ENCODE measurements at regions not wholly inside any gene's neighbourhood (a gene's known extent, or its start where the extent isn't known, plus 50 kb on each side); places are given as distances from the start of the nearest gene placed in this dataset.

DNA sequence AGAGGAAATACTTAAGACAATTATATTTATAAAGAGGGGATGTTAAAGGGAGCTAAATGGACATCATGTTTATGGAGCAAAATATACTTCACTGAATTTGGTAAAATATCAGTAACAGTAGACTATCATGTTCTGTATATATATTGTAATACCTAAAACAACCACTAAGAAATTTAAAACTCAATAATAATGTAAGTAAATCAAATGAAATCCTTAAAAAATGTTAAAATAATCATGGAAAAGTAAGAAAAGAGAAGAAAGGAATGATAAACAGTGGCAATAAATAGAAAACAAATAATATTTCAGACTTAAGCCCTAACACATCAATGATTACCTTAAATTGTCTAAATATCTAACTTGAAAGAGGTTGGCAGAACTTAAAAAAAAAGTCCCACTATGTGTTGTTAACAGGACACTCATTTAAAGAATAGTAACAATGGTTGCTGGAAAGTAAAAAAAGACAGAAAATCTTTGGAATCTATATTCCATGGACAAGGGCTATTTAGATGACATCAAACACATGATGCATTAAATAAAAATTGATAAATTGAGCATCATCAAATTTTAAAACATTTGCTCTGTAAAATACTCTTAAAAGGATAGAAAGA, 842.2 kb upstream of the MAP3K7 start:
- no peak for ATAC-seq (replicated peaks)
- H3K4me3 Mint-ChIP-seq: no peak overlapping the region
- H3K36me3 Mint-ChIP-seq (ENCODE audit: low read depth): no peaks in the 10 kb centered on the region
- H3K27ac Mint-ChIP-seq: no peak overlapping the region
- H3K27me3 Mint-ChIP-seq: no peaks in the 10 kb centered on the region
- peaks cover 3% of the 10 kb centered on the region for H3K9me3 Mint-ChIP-seq
- no peaks in the 10 kb centered on the region for H3K4me1 Mint-ChIP-seq

DNA sequence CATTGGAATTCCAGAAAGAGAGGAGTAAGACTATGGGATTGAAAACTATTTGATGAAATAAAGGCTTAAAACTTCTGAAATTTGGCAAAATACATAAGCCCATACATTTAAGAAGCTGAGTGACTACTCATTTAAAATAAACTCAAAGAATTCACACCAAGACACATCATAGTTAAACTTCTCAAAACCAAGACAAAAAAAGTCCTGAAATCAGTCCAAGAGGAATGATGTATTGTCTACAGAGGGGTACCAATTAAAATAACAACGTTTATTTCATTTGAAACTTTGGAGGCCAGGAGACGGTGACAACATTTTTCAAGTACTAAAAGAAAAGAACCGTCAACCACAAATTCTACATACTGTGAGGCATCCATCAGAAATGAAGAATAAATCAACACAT, 841.4 kb upstream of the MAP3K7 start:
- peaks cover 3% of the 10 kb centered on the region for H3K9me3 Mint-ChIP-seq
- H3K4me3 Mint-ChIP-seq: no peak overlapping the region
- no peaks in the 10 kb centered on the region for H3K27me3 Mint-ChIP-seq
- no peaks in the 10 kb centered on the region for H3K4me1 Mint-ChIP-seq
- H3K27ac Mint-ChIP-seq: no peak overlapping the region
- ATAC-seq (replicated peaks): no peak
- no peaks in the 10 kb centered on the region for H3K36me3 Mint-ChIP-seq (ENCODE audit: low read depth)

DNA sequence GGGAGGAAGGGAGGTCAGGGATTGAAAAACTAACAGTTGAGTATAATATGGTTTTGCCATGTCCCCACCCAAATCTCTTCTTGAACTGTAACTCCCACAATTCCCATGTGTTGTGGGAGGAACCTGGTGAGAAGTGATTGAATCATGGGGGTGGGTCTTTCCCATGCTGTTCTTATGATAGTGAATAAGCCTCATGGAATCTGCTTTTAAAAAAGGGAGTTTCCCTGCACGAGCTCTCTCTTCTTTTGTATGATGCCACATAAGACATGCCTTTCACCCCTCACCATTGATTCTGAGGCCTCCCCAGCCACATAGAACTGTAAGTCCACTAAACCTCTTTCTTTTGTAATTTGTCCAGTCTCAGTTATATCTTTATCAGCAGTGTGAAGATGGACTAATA, 833.4 kb upstream of the MAP3K7 start:
- H3K36me3 Mint-ChIP-seq (ENCODE audit: low read depth): no peaks in the 10 kb centered on the region
- peaks cover 8% of the 10 kb centered on the region for H3K9me3 Mint-ChIP-seq
- no peaks in the 10 kb centered on the region for H3K27me3 Mint-ChIP-seq
- no peak for ATAC-seq (replicated peaks)
- H3K4me3 Mint-ChIP-seq: no peak overlapping the region
- no peak overlapping the region for H3K27ac Mint-ChIP-seq
- H3K4me1 Mint-ChIP-seq: no peaks in the 10 kb centered on the region

DNA sequence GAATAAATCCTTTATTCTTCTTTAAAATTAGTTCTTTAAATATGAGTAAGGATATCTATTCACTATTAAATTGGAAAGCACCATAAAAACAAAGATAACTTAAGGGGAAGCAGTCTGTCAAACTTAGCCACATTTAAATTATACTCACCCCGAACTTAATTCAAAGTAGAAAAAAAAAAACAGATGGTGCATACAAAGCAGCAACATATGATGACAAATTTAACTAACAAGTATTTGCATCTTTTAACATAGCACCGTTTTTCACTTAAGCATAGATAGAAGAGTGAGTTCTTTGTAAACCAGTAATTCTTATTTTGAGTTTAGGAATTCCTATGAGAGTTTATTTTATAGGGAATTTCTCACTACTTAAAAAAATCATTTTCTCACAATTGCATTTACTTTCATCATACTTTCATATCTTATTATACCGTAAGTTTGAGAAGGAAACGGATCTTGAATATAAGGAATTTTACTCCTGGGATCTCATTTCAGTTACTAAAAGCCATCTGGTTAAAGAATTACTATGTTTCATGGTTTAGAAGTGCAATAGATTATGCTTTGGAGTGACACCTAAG, 828.2 kb upstream of the MAP3K7 start:
- peaks cover 5% of the 10 kb centered on the region for H3K9me3 Mint-ChIP-seq
- no peaks in the 10 kb centered on the region for H3K36me3 Mint-ChIP-seq (ENCODE audit: low read depth)
- H3K27ac Mint-ChIP-seq: no peak overlapping the region
- no peaks in the 10 kb centered on the region for H3K4me1 Mint-ChIP-seq
- no peak for ATAC-seq (replicated peaks)
- no peak overlapping the region for H3K4me3 Mint-ChIP-seq
- no peaks in the 10 kb centered on the region for H3K27me3 Mint-ChIP-seq

DNA sequence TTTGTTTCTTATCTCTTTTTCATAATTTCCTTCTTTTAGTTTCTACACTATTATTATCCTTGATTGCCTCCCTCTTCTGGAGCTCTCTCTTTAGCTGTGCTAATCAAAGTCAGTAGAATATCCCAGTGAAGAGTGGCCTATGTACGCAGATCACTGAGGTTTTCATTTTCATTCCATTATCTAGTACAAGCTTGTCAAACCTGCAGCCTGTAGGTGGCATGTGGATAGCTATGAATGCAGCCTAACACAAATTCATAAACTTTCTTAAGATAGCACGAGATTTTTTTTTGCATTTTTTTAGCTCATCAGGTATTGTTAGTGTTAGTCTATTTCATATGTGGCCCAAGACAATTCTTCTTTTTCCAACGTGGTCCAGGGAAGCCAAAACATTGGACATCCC, 825.7 kb upstream of the MAP3K7 start:
- no peaks in the 10 kb centered on the region for H3K9me3 Mint-ChIP-seq

GRCh38 chr6:91407706-91408105, 820.8 kb upstream of the MAP3K7 start:
- no peak overlapping the region for H3K4me3 Mint-ChIP-seq
- no peak for ATAC-seq (replicated peaks)
- H3K4me1 Mint-ChIP-seq: no peaks in the 10 kb centered on the region
- H3K27me3 Mint-ChIP-seq: no peaks in the 10 kb centered on the region
- H3K36me3 Mint-ChIP-seq (ENCODE audit: low read depth): no peaks in the 10 kb centered on the region
- no peak overlapping the region for H3K27ac Mint-ChIP-seq
- peaks cover 4% of the 10 kb centered on the region for H3K9me3 Mint-ChIP-seq

More for the DNA sequence above, 825.7 kb upstream of the MAP3K7 start:
- Mint-ChIP-seq H3K4me1 (no peaks in the 10 kb centered on the region), H3K27me3 (no peaks in the 10 kb centered on the region), H3K4me3 (no peak overlapping the region), H3K36me3 (ENCODE audit: low read depth) (no peaks in the 10 kb centered on the region), H3K27ac (no peak overlapping the region)
- no peak for ATAC-seq (replicated peaks)

- no peak overlapping the region for H3K4me3 Mint-ChIP-seq
- no peak overlapping the region for H3K27ac Mint-ChIP-seq
- H3K9me3 Mint-ChIP-seq: peaks cover 27% of the 10 kb centered on the region
- no peaks in the 10 kb centered on the region for H3K27me3 Mint-ChIP-seq
- H3K36me3 Mint-ChIP-seq (ENCODE audit: low read depth): no peaks in the 10 kb centered on the region
- H3K4me1 Mint-ChIP-seq: no peaks in the 10 kb centered on the region
- no peak for ATAC-seq (replicated peaks)
These were observed 806.1 kb upstream of the MAP3K7 start for GRCh38 chr6:91392951-91393350.

DNA sequence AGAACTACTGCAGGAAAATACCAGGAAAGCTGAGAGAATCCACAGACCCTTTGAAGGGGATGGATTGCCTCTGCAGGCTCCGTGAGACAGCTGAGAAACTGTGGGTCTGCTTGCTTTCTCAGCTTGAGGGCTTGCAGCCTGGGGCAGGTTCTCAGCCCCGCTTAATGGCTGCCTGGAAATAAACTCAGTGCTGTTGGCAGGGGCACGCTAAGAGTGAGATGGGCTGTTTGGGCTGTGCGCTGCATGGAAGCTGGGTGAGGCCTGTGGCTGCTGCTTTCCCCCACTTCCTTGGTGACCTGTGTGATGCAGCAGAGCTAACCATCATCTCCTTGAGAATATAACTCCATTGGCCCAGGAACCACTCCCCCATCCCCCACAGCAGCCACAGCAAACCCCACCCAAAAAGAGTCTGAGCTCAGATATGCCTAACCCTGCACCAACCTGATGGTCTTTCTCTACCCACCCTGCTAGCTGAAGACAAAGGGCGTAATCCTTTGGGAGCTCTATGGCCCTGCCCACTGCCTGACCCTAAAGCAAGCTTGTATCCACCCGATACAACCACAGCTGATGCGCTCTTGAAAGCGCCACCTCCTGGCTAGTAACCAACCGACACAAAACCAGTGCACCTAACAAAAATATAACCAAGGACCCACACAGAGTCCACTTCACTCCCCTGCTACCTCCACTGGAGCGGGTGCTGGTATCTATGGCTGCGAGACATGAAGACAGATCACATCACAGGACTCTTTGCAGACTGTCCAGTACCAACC, 800.6 kb upstream of the MAP3K7 start:
- ATAC-seq (replicated peaks): no peak
- Mint-ChIP-seq H3K36me3 (ENCODE audit: low read depth) (no peaks in the 10 kb centered on the region), H3K4me3 (no peak overlapping the region), H3K27ac (no peak overlapping the region), H3K4me1 (no peaks in the 10 kb centered on the region), H3K27me3 (no peaks in the 10 kb centered on the region), H3K9me3 (peaks cover 14% of the 10 kb centered on the region)

GRCh38 chr6:91386204-91386603, 799.3 kb upstream of the MAP3K7 start:
- H3K9me3 Mint-ChIP-seq: peaks cover 7% of the 10 kb centered on the region
- H3K27ac Mint-ChIP-seq: no peak overlapping the region
- no peak overlapping the region for H3K4me3 Mint-ChIP-seq
- H3K36me3 Mint-ChIP-seq (ENCODE audit: low read depth): no peaks in the 10 kb centered on the region
- no peaks in the 10 kb centered on the region for H3K27me3 Mint-ChIP-seq
- H3K4me1 Mint-ChIP-seq: no peaks in the 10 kb centered on the region
- no peak for ATAC-seq (replicated peaks)

- H3K9me3 Mint-ChIP-seq: peaks cover 3% of the 10 kb centered on the region
- no peaks in the 10 kb centered on the region for H3K4me1 Mint-ChIP-seq
- H3K36me3 Mint-ChIP-seq (ENCODE audit: low read depth): no peaks in the 10 kb centered on the region
- no peak for ATAC-seq (replicated peaks)
- H3K27me3 Mint-ChIP-seq: no peaks in the 10 kb centered on the region
- no peak overlapping the region for H3K4me3 Mint-ChIP-seq
- no peak overlapping the region for H3K27ac Mint-ChIP-seq
These were observed 796.3 kb upstream of the MAP3K7 start for GRCh38 chr6:91383207-91383606.

GRCh38 chr6:91376686-91377085, 789.8 kb upstream of the MAP3K7 start:
- Mint-ChIP-seq H3K27ac (no peak overlapping the region), H3K4me3 (no peak overlapping the region), H3K36me3 (ENCODE audit: low read depth) (no peaks in the 10 kb centered on the region), H3K27me3 (no peaks in the 10 kb centered on the region), H3K9me3 (no peaks in the 10 kb centered on the region), H3K4me1 (no peaks in the 10 kb centered on the region)
- ATAC-seq (replicated peaks): no peak

DNA sequence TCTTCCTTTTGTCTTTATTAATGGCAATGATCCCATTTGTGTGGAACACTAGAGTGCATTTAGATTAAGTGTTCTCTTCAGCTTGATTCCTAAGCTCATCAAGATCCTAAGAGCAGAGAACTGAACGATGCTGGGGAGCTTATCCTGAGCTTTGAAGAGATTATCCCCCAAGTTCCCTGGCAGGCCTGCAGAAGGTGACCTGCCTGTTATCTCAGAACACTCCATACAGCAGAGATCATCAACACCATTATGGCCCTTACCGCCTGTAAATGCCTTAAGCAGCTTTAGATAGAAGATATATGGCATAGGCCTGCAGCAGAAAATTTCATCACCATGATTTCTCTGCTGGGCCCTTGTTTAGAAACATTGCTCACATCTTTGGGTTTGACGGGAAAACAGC, 779.9 kb upstream of the MAP3K7 start:
- no peaks in the 10 kb centered on the region for H3K36me3 Mint-ChIP-seq (ENCODE audit: low read depth)

GRCh38 chr6:91358986-91359385, 772.1 kb upstream of the MAP3K7 start:
- no peaks in the 10 kb centered on the region for H3K4me1 Mint-ChIP-seq
- ATAC-seq (replicated peaks): no peak
- H3K27ac Mint-ChIP-seq: no peak overlapping the region
- no peaks in the 10 kb centered on the region for H3K36me3 Mint-ChIP-seq (ENCODE audit: low read depth)
- H3K4me3 Mint-ChIP-seq: no peak overlapping the region
- H3K9me3 Mint-ChIP-seq: no peaks in the 10 kb centered on the region
- H3K27me3 Mint-ChIP-seq: no peaks in the 10 kb centered on the region

More for the DNA sequence above, 779.9 kb upstream of the MAP3K7 start:
- Mint-ChIP-seq H3K4me1 (no peaks in the 10 kb centered on the region), H3K27ac (no peak overlapping the region), H3K4me3 (no peak overlapping the region), H3K9me3 (peaks cover 4% of the 10 kb centered on the region), H3K27me3 (no peaks in the 10 kb centered on the region)
- ATAC-seq (replicated peaks): no peak

DNA sequence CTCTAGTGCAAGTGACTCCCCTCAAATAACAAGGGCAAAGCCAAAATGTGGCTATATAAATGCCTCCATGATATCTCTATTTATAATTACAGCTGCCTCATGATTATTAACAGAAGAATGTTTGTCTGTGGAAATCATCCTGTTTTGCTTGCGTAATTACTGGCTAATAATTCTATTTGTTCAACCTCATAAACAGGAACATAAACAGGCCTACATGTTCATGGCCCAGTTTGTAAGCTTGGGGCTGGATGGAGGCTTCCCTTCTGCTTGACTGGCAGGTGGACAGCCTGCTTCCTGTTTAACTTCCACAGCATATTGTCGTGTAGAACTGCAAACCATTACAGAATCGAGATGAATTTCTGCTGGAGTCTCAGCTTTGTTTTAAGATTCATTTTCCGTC, 766.0 kb upstream of the MAP3K7 start:
- no peaks in the 10 kb centered on the region for H3K36me3 Mint-ChIP-seq (ENCODE audit: low read depth)
- no peaks in the 10 kb centered on the region for H3K9me3 Mint-ChIP-seq
- no peak for ATAC-seq (replicated peaks)
- no peaks in the 10 kb centered on the region for H3K27me3 Mint-ChIP-seq
- no peaks in the 10 kb centered on the region for H3K4me1 Mint-ChIP-seq
- H3K27ac Mint-ChIP-seq: no peak overlapping the region
- H3K4me3 Mint-ChIP-seq: no peak overlapping the region

- H3K36me3 Mint-ChIP-seq (ENCODE audit: low read depth): no peaks in the 10 kb centered on the region
- no peaks in the 10 kb centered on the region for H3K4me1 Mint-ChIP-seq
- no peaks in the 10 kb centered on the region for H3K9me3 Mint-ChIP-seq
- H3K4me3 Mint-ChIP-seq: no peak overlapping the region
- no peaks in the 10 kb centered on the region for H3K27me3 Mint-ChIP-seq
- no peak overlapping the region for H3K27ac Mint-ChIP-seq
- no peak for ATAC-seq (replicated peaks)
These were observed 765.4 kb upstream of the MAP3K7 start for GRCh38 chr6:91352321-91352720.
